DMS 273 (cell line): ENCODE measurements at regions not wholly inside any gene's neighbourhood (a gene's known extent, or its start where the extent isn't known, plus 50 kb on each side); places are given as distances from the start of the nearest gene placed in this dataset.
A peak's percentile ranks its signal among the peaks of the same experiment; 100 is the strongest.
"Not testable (repeated sequence)": the region's sequence is repeated elsewhere in the genome, so short reads cannot be mapped to it uniquely, and the experiment has no call there.

Experiments
- DNase-seq: peaks from one replicate; lab custom pipeline; 2025; ENCODE audit not compliant: unreplicated experiment; lab: John Stamatoyannopoulos, UW

DNA sequence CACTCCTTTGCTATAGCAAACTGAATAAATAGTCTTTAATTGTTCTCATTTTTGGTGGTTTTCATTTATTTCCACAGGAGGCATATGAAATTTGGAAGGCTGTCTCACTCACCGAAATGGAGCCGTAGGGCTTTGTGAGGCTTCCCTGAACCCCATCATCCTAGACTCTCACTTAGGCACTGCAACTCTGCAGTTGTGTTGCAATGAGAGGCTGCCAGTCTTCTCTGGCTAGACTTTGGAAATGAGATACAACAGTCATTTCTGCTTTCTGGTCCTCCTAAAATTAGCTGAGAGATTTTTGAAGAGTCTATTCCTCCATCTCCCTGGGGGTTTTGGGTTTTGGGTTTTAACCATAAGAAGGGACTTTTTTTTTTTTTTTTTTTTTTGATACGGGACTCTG is 146.5 kb downstream of the SH3BGRL start:
- DNase-seq, result no peak

DNA sequence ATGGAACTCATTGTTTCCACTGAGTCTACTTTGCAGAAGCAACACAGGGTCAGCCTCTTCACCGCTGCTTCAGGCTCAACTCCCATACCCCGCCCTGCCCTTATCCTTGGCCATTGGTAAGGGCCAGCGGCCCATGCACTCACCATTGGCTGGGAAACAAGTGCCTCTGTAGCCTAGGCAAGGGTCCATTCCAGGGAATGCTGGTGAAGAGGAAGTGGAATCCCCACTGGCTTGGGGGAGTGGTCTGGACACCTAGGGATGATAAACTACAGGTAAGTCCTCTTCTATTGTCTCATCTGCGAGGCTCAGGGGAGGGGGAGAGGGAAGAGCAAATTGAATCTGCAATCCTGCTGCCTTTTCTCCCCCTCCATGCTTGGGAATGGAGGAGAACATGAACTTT is 153.1 kb downstream of the SH3BGRL start:
- DNase-seq, result no peak

DNA sequence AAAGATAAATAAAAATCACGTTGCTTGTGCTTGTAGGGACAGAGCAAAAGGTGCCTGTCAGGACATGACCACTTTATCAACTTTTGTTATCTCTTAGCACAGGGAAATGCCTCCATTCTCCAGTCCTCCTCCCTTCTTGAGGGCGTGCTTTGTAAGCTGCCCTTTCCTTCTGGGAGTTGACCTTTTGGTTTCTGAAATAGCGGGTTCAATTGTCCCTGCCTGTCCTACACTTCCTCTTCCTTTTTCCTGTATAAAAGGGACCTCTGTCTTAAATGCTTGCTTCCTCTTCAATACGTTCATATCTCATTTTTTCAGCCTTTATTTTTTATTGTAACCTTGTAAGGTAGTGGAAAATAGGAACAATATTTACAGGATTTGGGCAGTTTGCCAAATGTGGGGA is 153.5 kb downstream of the SH3BGRL start:
- no peak for DNase-seq

DNA sequence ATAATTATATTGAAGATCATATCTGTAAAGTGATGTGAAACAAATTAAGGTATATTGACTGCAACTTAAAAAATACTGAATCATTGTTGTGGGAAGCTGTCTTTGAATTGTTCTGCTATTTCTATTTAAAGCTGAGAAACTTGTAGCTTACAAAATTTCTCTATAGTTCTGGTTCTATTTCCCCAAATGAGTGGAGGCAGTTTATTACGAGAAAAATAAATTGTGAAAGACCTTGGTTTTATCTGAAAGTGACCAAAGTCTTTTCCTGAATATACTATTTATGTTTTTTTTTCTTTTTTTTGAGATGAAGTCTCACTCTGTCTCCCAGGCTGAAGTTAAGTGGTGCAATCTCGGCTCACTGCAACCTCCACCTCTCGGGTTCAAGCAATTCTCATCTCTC is 165.4 kb downstream of the SH3BGRL start:
- DNase-seq, result no peak

DNA sequence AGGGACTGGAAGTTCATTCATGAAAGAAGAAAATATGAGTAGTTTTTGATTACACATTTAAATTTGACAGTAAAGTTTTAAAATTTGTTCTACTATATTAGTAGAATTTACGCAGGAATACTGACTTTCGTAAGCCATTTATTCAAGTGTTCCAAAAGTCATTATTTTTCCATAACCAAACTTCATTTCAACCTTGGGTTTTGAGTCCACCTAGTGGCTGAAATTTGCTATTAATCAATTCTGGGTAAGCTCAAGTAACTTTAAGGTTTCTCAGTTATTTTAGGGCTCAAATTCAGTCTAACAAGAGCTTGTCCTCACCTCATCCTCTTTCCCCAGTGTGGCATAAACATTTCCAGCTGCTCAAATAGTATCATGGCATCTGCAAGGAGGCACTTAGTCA is 175.4 kb downstream of the SH3BGRL start:
- DNase-seq, result peak; percentile 53

DNA sequence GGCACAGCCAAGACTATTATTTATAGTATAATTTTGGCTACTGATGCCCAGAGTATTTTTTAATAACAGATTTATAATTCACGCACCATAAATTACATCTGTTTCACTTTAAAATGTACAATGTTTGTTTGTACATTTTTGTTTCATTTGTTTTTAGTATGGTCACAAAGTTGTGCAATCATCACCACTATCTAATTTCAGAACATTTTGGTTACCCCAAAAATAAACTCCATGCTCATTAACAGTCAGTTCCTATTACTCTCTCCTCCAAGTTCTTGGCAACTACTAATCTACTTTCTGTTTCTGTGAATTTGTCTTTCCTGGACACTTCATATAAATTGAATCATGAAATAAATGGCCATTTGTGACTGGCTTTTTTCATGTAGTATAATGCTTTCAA is 176.7 kb downstream of the SH3BGRL start:
- DNase-seq, result no peak

DNA sequence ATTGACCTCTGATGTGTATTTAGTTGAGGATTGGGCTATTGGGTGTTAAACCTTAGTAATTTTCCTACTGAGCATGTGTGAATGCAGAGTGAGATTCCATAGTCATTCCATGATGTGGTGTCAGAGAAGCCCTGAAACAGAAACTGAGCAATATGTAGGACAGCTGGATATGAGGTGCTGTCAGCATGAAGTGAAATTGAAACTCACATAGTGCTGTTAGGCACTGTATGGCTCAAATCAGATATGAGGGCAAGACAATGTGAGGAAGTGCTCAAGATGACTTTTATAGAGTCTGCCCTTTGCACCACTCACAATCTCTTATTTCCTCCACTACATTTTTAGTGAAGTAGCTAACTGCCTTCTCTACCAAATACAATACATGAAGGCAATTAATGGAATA is 188.3 kb downstream of the SH3BGRL start:
- no peak for DNase-seq

DNA sequence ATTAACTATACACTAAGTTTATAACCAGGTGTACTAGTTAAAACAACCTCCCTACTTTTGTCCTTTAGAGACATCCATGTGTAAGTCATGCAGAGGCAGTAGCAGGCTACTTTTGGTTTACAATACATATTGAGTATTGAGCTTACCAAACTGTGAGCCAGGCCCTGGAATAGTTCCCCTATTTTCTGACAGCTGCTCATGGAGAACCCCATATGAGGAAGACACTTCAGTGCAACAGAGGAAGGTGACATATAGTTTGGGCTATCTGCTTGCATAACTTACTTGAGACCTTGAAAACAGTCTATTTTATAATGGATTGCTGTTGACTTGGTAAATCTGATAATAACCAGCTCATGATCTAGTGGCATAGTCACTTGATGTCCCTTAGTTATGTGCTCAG is 190.5 kb downstream of the SH3BGRL start:
- no peak for DNase-seq

DNA sequence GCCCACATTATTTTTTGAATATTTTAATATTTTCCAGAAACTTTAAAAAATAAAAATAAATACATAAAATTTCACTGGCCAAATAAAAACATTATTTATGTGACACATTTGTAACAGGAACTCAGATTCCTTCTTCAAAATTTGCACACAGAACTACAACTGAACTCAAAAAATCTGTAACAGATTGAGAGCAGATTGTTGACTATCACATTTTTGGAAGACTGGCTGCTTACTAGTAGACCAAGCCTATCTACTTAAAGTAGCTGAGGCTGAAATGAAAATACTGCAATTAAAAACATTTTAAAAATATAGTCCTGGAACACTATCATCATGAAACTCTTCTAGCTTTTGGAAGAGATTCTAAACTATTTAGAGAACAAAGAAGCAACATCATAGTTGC is 203.9 kb downstream of the SH3BGRL start:
- no peak for DNase-seq

DNA sequence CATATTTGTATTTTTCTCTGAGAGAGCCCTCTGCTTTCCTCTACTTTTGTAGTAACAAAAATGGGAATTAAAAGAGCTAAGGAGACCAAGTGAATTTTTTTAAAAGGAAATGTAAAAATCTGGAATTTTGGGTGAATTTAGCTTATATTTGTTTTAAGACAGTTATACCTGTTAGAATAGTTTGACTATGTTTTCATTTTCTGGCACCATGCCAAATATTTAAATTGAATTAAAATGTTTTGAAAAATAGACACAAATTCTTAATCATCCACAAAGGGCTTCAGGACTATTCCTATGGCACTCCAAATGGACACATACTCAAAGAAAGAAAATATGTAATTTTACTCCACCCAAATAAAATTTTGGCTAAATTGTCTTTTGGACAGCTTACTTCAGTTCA is 209.6 kb downstream of the SH3BGRL start:
- DNase-seq, result peak; percentile 3

DNA sequence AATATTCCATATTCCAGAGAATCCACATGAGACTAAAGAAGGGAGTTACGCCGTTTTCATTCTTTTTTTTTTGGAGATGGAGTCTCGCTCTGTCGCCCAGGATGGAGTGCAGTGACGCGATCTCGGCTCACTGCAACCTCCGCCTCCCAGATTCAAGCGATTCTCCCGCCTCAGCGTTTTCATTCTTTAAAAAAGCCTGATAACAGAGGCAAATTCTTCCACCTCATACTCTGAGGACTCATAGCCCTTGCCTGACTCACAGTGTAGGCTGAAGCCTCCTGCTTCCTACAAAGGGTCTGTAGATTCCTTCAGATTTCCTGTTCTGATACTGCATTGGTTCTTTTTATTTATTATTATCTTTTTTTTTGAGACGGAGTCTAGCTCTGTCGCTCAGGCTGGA is 210.5 kb downstream of the SH3BGRL start:
- DNase-seq, result no peak

DNA sequence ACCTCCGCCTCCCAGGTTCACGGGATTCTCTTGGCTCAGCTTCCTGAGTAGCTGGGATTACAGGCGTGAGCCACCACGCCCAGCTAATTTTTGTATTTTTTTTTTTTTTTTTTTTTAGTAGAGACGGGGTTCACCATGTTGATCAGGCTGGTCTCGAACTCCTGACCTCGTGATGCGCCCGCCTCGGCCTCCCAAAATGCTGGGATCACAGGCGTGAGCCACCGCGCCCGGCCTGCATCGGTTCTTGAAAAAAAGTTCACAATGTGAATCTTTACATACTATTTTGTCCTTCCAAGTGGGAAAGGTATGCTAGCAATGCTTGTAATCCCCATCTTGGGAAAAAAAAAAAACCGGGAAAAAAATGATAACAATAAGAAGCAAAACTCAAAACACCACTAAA is 211.0 kb downstream of the SH3BGRL start:
- DNase-seq, result not testable (repeated sequence)

DNA sequence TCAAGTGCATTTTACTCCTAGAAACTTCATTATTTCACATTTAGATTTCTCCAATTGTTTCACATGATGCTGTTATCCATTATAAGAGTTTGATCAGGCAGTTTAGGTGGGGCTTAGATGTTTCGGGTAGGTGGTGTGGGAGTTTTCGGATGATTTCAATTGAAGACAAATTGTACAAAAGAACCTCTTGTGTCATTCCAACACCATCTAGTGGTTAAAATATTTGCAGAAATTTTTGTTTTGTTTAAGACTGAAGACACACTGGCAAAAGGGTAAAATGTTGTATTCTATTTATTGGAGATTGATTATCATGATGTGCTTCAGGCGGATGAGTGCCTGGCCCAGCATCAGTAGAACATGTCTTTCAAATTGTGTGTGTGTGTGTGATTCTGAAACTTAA is 212.7 kb downstream of the SH3BGRL start:
- peak; percentile 4 for DNase-seq
